ENCODE measurements at regions not wholly inside any gene's neighbourhood (a gene's known extent, or its start where the extent isn't known, plus 50 kb on each side); places are given as distances from the start of the nearest gene placed in this dataset.
"Not testable (repeated sequence)": the region's sequence is repeated elsewhere in the genome, so short reads cannot be mapped to it uniquely, and the experiment has no call there.

DNA sequence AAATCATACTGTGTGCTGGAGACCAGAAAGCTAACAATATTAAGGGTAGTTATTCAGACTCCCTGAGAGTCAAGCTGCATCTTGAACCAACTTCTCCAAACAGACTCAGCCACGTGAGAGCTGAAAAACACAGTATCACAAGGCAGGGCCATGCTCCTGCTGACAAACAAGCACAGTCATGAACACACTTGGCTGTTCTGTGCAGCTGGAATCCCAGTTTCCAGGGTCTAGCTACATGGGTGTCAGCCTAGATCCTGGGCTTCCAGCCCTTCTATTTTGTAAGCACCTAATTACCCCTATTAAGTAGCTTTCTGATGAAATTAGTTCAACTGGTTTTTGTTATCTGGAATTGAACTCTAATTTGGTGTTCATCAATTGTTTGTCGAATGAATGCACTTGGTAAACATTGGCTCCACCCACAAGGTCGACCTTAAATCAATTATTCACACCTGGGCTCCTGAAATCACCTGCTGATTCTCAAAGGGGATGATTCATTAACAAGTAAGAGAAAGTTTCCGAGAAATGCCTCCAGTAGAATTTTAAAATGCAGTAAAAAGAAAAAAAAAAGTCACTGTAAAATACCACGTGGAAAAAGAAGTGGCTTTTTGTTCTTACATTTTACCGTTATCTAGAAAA is 179.3 kb downstream of the ZC3H11B start:
- no peak for DNase-seq (ENCODE audit: low read depth in 2 of 2)

GRCh38 chr1:219433001-219433400 is 179.9 kb downstream of the ZC3H11B start:
- no peak for DNase-seq (ENCODE audit: low read depth in 2 of 2)

DNA sequence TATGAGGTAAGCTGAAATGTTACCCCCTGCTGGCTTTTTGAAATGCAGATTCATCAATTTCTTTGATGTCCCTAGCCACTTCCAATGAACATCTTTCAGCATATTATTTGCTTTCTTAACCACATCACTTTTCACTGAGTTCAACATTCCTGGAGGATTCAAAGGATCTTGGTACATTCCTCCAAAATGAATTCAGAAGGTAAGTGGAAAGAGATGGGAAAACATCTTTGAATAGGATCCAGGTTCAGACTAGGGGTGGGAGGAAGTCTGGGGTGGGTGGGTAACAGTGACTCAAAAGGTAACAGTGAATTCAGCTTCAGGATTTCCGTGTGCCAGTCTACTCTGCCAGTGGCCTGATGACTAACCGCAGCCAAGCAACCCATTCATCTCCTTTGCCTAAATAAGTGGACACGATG is 180.7 kb downstream of the ZC3H11B start:
- no peak for DNase-seq (ENCODE audit: low read depth in 2 of 2)

DNA sequence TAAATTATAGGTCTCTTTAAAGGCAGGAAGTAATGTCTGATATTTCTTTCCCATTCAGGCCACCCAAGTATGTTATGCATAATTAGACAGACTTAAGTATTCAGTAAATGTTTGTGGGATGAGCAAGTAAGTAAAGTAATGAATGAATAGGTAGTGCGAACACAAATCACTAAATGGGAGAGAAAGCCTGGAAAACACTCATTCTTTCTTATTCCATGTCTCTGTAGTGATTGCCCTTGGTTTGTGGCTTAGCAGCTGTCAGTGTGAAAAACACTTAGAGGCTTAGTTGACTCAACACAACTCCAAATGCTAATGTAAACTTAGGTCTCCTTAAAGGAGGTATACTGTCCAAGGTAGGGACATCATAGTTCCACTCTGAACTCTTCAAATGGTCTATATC is 182.5 kb downstream of the ZC3H11B start:
- DNase-seq (ENCODE audit: low read depth in 2 of 2): no peak

GRCh38 chr1:219428651-219429050 is 184.3 kb downstream of the ZC3H11B start:
- DNase-seq (ENCODE audit: low read depth in 2 of 2): no peak

DNA sequence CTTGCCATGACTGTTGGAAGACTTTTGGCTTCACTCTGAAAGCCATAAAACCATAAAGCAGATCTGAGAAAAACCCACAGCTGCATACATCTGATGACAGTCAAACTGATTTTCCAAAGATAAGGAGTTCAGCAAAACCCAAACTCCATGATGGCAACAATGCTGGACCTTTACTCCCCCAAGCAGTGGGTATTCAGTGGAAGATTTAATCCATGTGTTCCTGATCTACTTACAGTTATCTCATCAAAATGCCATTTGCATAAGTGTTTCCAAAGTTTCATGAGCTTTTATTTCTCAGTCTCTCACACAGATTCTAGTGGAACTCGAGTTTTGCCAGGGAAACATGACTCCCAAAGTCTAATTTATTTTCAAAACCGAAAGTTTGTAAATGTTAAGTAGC is 184.9 kb downstream of the ZC3H11B start:
- DNase-seq (ENCODE audit: low read depth in 2 of 2): no peak

DNA sequence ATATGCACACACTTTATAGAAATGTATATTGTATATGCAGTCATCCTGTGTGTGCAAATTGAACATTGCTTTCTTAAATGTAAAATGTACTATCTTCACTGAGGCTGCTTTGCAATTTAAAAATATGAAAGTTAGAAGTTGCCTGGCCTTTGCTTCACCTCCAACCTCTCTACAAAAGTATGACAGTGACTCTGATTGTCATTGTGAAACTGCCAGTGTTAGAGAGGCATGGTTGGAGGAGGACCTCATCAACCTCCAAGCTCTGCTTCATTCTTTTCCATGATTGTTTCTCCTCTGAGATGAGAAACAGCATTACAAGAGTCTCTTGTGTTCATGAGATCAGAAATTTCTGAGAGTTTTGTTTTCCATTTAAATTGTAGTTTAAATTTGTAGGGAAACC is 185.5 kb downstream of the ZC3H11B start:
- DNase-seq (ENCODE audit: low read depth in 2 of 2): no peak

- DNase-seq (ENCODE audit: low read depth in 2 of 2): no peak
Measured at GRCh38 chr1:219422811-219423598, 189.9 kb downstream of the ZC3H11B start.

DNA sequence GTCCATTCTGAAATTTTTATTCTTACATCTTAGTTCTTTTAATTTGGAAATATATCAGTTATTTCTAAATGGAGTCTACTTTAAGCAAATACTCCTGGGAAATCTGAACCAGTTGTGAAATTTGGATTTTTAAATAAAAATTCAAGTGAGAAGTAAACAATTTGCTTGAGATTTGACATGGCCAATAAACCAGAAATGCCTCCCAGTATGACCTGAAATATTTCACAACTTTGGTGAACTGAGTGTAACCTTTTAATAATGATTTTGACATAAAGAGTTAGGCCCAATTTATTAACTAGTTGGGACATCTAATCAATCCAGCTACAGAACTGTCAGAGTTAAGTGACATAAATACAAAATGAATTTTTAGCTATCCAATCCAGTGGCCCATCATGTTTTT is 192.0 kb downstream of the ZC3H11B start:
- no peak for DNase-seq (ENCODE audit: low read depth in 2 of 2)

DNA sequence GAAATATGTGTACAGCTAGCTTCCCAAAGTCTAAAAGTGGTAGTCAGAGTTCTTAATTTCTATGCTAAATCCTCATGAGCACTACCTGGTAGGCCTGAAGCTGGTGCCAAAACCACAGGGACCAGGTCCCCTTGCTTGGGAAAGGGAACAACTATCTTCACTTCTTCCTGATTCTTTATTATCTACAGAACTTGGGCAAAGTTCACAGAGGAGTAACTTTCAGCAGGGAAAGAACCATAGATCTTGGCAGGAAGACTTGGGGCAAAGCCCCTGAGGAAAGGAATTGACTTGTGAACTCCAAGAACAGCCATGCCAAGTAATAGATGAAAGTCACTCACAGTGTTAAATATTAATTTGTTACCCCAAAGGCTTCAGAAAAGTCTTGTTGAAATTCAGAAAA is 193.0 kb downstream of the ZC3H11B start:
- DNase-seq (ENCODE audit: low read depth in 2 of 2): no peak

DNA sequence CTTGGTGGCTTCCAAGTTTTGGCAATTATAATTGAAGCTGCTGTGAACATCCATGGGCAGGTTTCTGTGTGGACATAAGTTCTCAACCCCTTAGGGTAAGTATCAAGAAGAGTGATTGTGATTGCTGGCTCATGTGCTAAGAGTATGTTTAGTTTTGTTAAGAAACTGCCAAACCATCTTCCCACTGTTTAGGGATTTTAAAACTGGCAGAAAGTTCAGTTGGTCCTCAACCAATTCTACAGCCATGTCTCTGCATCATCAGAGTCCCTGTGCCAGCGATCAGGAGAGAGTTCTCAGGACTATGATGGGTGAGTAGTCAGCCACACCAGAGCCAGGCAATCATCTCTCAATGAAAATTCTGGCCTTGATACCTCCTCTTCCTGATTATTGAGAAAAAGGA is 193.8 kb downstream of the ZC3H11B start:
- no peak for DNase-seq (ENCODE audit: low read depth in 2 of 2)

GRCh38 chr1:219417610-219418009 is 195.3 kb downstream of the ZC3H11B start:
- DNase-seq (ENCODE audit: low read depth in 2 of 2): no peak

DNA sequence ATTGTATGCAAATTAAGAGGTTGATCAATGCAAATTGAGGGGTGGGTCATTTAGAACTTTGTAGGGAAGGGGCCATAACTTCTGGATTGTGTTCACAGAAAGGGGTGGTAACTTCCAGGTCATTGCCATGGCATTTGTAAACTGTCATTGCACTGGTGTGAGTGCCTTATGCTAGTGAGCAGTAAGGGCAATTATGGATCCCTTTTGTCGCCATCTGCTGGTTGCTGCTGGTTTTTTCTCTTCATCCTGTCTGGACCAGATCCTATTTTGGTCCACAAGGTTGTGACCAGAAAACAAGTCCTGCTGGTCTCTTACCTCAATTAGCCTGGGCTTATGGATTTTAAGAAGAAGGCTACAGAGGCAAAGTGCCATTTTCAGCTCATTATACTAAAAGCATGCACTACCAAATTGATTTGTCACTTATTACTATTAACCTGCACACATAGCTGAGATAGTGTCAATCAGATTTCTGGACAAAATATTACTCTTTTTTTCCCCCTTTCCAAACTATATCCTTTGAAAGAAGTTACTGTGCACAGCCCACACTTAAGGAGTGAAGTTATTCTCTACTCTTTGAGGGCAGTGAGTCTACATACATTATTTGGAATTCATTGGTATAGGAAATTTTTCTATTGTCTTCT is 196.2 kb downstream of the ZC3H11B start:
- DNase-seq (ENCODE audit: low read depth in 2 of 2): peak; percentile 1 to 19

DNA sequence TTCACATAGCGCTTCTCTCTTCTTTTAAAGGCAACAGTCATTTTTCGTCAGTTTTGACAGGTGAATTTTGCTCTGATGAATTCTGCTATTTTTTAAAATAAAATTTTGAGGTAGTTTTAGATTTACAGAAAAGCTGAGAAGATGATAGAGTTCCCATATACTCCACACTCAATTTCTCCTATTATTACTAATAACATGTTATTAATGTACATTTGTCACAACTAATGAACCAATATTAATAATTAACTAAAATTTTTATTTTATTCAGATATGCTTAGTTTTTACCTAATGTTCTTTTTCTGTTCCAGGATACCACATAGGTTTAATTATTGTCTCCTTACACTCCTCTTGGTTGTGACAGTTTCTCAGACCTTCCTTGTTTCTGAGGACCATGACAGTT is 197.0 kb downstream of the ZC3H11B start:
- DNase-seq (ENCODE audit: low read depth in 2 of 2): no peak

GRCh38 chr1:219415433-219415832 is 197.5 kb downstream of the ZC3H11B start:
- no peak for DNase-seq (ENCODE audit: low read depth in 2 of 2)

- DNase-seq (ENCODE audit: low read depth in 2 of 2): no peak
Measured at GRCh38 chr1:219414250-219414649, 198.7 kb downstream of the ZC3H11B start.

DNA sequence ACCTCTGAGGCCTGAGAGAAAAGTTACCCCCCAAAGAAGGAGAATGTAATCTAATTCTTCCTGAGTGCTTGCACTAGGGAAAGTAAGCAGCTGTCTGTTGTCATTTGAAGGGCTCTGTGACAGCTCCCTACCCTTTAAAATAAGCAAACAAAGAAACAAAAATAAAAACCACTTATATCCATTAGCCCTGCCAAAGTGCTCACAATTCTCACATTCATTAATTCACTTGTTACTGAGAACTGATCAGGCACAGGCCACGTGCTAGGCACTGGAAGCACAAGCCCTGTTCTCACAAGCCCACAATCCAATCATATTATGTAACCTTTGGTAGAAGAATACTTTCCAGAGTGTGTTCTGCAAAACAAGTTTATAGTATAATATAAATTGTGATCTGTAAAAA is 199.4 kb downstream of the ZC3H11B start:
- no peak for DNase-seq (ENCODE audit: low read depth in 2 of 2)

GRCh38 chr1:219412772-219413171 is 200.1 kb downstream of the ZC3H11B start:
- DNase-seq (ENCODE audit: low read depth in 2 of 2): no peak

GRCh38 chr1:219410721-219411120 is 202.2 kb downstream of the ZC3H11B start:
- not testable (repeated sequence) for DNase-seq (ENCODE audit: low read depth in 2 of 2)

GRCh38 chr1:219405531-219406331 is 207.2 kb downstream of the ZC3H11B start:
- DNase-seq (ENCODE audit: low read depth in 2 of 2): no peak

GRCh38 chr1:219404629-219405028 is 208.3 kb downstream of the ZC3H11B start:
- DNase-seq (ENCODE audit: low read depth in 2 of 2): no peak

DNA sequence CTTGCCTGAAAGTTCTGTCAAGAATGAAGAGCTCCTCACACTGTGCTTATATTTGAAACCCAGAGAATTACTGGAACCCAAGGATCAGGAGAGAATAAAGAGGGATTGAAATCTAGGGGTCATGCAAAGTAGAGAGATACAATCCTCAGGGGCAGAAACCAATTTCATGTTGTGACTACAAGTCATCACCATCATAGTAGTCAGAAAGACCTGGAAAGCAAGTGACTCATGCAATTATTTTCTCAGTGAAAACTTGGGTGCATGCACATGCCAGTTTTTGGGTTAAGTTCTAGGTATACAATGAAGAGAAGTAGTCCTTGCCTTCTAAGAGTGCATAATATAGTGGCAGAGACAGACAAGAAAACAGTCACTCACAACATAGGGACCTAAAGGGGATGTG is 210.0 kb downstream of the ZC3H11B start:
- no peak for DNase-seq (ENCODE audit: low read depth in 2 of 2)

Data from stimulated activated CD8-positive, alpha-beta memory T cell treated with anti-CD3 and anti-CD28 coated beads, Interleukin-2, amount 100 ng/mL, for 1 hour (primary cell).